Middle frontal gyrus (tissue), 1 donor: ENCODE measurements at regions not wholly inside any gene's neighbourhood (a gene's known extent, or its start where the extent isn't known, plus 50 kb on each side); places are given as distances from the start of the nearest gene placed in this dataset.
"Not testable (repeated sequence)": the region's sequence is repeated elsewhere in the genome, so short reads cannot be mapped to it uniquely, and the experiment has no call there.

Source experiments
- DNase-seq: peaks from one replicate; pipeline ENCODE4 v3.0.0-alpha.2; 2015; ENCODE audit warnings: low spot score; ENCODE audit errors: extremely low spot score

DNA sequence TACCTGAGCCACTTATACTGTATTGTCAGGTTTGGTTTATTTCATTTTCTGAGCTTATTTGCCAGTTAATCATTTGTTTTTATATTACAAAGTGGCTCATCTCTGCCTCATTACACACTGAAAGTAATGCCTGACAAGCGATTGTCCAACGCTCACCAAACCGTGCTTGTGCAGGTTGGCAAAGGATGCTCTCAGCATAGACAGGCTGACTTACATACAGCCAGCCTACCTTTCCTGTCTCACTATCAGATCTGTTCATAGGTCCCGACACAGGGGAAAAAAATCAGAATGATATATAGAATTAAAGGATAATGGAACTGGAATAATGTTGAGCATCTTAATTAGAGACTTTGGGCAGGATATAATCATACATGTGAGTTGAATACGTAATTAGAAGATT lies 739.7 kb upstream of the RIOK2 start:
- no peak for DNase-seq

DNA sequence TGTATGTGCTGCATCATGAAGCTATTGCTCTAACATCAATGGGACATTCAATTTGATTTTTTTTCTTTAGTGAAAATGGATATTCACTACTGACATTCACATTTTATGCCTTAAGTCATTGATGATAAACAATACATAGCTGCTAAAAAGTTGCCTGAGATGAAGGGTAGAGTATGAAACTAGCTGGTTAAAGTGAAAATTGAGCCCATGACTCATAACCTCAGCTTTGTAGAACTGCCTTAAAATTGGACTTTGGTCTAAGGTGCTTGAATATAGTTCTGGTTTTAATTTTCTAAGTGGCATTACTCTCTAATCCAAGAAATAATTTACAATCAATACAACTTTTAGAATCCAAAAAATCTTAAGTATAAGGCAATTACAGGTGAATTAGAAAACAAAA lies 740.4 kb upstream of the RIOK2 start:
- DNase-seq: no peak

DNA sequence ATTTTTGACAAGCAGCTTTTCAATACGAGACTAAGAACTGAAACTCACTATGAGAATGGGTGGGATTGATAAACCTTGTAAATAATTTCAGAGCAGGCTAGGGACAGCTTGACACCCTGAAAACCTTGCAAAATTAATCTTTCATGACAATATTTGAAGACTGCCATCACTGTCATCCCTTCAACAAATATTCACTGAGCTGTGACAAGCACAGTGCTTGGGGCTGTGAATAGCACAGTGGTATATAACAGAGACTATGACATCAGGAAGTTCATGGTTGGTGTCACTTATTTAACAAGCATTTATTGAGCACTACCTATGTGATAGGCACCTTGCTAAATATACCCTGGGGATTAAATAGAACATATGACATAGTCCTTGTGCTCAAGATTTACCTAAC lies 741.0 kb upstream of the RIOK2 start:
- no peak for DNase-seq

DNA sequence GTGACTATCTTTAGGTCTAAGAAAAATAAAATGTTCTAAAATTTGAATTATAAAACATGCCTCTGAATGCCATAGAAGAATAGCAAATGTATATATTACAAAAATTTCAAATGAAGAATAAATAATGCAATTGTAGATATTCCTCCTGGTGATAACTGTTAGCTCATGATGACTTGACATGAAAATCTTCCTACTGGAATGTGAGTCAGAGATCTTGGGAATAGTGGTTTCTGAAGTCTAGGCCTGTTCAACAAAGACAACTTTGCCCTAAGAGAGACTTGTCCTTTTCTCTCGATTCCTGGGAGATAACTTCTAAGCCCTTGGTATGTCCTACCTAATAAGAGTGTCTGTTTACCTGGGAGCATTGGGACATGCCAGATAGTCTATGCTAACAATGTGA lies 746.3 kb upstream of the RIOK2 start:
- no peak for DNase-seq

DNA sequence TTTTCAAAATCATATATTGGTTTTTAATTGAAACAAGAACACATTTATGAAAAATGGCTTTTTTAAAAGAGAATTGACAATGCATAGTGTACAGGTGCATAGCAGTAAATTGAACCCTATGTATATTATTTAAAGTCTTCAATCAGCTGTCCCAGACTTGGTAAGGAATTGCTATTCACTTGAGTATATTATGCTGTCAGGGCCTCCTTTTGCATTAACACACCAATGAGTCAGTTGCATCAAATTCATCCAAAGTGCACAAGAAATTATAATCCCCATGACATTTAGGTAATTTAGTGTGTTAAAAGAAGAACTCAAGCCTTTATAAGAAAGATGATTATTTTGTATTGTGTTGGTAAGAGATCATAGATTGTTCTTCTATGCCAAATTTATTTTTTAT lies 748.8 kb upstream of the RIOK2 start:
- no peak for DNase-seq

DNA sequence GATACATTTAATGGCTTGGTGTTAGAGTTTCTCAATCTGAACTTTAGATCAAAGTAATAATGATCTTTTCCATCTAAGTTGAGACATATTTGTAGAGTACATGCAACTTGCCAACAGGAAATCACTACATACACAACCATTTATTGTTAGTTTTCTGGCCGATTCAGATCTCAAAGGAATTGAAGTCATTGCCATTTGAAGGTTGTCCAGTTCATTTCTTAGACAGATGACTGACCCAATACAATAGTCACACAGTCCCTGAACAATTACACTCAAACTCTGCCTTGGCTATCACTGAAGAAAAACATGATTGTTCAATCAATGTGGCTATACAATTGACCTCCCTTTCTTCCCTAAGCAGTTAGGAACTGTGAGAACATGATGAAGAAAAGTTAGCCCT lies 753.2 kb upstream of the RIOK2 start:
- DNase-seq: no peak

DNA sequence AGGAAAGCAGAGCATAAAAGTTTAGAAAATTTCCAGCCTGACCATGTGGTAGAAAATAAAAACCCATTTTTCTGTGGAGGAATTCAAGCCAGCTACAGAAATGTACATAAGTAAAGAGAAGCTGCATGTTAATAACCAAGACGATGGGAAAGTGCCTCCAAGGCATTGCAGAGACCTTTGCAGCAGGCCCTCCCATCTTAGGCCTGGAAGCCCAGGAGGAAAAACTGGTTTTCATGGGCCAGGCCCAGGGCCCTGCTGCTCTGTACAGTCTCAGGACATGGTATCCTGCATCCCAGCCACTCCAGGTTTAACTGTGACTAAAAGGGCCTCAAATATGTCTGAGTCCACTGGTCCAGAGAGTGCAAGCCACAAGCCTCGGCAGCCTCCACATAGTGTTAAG lies 754.8 kb upstream of the RIOK2 start:
- no peak for DNase-seq

DNA sequence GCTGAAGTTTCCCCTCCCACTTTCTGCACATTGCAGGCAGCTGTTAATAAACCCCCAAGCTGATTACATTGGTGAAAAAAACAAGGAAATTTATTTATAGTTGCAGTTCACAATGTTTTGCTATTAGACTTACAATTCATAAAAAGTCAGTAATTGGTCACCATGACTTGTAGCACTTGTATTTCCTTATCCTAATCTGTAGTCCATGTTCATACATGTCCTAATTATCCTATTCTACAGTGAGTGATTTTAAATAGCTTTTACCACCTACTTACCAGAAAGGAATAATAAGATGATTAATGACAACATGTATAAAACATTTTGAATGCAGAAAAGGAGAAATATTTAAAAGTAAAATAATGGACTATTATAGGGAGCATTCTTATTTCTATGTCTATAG lies 760.0 kb upstream of the RIOK2 start:
- no peak for DNase-seq

DNA sequence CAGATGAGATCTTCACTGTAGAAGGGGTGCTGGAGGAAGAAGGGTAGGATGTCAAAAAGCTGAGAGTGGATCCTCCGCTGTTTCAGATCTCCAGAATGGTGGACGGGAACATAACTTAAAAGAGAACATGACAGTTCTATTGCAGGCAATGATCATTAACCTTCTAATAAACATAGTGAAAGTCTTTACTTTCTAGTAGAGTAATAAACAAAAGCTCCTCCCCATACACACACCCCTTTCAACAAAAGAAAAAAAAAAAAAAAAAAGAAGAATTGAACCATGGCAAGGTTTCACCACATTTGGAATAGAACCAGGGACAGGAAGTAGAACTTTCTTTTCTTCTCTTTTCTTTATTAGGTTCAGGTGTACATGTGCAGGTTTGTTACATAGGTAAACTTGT lies 768.1 kb upstream of the RIOK2 start:
- no peak for DNase-seq

DNA sequence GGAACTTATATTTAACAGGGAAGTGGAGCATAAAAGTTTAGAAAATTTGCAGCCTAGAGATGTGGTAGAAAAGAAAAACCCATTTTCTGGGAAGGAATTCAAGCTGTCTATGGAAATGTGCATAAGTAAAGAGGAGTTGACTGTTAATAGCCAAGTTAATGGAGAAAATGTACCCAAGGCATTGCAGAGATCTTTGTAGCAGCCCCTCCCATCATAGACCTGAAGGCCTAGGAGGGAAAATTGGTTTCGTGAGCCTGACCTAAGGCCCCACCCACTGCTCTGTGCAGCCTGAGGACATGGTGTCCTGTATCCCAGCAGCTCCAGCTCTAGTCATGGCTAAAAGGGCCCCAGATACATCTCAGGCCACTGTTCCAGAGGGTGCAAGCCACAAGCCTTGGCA lies 772.4 kb upstream of the RIOK2 start:
- DNase-seq: no peak

DNA sequence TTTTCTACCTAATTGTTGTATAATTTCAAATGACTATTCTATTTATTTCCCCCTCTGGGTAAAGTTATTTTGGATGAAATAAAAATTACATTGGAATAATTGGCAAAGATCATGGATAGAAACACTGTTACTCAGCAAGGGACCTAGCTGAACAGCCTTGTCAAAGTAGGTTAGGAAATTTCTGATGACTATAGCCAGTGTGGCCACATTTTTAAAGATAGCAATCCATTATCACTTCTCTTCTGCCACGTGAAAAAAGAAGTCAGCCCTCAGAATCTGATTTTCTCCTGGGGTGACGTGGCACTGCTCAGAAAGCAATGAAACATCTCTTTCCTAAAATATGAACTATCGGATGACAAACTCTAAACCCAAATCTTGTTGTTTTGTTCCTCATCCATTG lies 784.2 kb upstream of the RIOK2 start:
- no peak for DNase-seq

DNA sequence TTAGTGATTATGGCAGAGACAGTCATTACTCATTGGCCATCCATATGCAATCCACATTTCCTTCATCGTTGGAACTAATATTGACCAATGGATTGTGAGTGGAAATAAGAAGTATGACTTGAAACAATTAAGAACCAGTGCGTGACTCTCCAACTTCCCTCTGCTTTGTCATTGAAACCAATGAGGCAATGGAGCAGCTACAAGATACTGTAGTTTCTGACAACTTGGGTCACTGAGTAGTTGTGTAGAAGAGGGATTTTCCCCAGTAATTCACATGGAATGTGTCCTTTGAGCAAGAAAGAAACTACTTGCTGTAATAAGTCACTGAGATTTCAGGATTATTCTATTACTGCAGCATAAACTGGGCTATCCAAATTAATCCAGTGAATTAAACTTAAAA lies 785.3 kb upstream of the RIOK2 start:
- no peak for DNase-seq

DNA sequence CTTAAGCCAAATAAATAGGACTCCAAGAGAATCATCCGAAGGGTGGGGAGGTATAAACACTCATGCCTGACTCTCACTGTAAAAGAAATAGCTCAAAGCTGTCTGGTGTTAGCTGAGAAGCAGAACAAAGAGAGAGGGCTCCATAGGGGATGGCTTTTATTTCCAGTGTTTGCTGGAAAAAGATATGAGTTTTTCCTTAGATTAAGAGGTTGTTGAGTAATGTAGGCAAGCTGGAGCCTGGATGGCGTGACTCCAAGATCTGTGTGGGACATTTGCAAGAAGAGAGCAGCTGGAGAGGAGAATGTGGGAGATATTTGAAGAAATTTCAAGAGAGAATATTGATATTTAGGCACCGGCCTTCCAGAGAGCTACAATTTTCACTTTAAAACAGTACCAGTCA lies 793.7 kb upstream of the RGMB start:
- DNase-seq: peak; percentile 29

DNA sequence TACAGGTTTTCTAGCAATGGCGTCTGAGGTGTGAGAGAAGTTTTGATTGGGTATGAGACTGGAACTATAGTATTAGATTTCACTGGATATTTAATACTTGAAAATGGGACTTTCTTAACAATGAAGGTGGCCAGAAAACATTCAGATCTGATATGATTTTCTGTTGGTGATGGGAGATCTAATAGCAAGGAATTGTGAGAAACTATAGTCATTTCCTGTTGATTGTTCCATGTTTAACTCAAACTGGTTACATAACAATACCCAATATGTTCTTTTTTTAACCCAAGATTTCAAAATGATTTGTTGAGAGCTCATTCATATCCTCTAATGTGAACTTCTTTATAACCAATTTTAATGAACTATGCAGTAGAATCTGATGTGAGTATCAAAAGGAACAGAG lies 793.2 kb upstream of the RGMB start:
- no peak for DNase-seq

DNA sequence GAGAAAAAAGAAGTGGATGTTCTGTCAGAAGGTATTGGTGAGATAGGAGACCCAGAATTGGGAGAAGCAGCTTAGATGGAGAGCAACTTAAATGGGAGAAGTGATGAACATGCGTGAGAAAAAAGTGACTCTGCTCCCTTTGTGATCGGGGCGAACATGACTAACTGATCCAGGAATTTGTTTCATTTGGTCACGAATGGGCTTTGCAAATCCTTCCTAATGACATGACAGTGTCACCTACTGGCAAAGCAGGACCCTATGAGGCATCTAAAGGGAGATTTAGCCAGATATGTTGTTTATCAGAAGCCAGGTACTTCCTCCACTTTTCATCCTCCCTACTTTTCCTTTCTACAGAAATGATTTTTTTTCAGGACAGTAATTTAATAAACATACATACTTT lies 787.4 kb upstream of the RGMB start:
- DNase-seq: no peak

DNA sequence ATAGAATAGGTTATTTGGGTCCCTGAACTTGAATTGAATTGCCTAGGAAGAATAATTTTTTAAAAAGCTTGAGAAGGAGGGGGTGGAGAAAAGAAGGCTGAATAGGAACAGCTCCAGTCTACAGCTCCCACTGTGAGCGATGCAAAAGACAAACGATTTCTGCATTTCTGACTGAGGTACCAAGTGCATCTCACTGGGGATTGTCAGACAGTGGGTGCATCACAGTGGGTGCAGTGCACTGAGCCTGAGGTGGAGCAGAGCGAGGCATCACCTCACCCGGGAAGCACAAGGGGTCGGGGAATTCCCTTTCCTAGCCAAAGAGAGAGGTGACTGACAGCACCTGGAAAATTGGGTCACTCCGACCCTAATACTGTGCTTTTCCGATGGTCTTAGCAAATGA lies 782.2 kb upstream of the RGMB start:
- no peak for DNase-seq

DNA sequence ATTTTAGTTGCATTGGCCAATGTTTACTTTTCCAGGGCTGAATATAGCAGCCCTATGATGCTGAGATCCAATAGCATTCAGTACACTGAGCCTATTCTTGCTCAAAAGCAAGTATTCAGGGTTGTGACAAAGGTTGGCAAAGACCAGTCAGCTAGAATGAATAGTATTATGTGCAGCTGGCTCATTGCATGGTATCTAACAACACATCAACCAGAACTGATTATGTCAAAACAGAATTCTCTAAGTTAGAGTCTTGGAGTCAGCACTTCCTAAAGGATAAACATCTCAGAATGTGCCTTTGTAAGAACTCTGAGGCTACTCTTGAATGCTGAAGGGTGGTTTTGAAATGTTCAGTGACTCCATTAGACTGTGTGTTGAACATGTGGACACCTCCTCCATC lies 774.5 kb upstream of the RGMB start:
- peak; percentile 73 for DNase-seq

DNA sequence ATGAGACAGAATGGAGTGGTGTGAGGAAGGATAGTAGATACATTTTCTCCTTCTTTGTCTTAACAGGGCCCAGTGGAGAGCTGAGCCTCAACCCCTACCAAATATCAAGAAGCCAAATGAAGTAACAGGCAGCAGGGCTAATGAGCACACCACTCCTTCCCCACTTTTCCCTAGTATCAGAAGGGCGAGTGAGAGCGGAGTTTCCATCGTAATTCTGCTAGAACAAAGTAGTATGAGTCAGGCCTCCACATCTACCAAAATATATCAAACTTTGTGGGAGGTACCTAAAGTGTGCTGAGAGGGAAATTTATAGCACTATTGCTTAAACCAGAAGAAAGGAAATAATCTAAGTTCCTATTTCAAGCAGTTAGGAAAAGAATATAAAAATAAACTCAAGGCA lies 769.0 kb upstream of the RGMB start:
- no peak for DNase-seq

DNA sequence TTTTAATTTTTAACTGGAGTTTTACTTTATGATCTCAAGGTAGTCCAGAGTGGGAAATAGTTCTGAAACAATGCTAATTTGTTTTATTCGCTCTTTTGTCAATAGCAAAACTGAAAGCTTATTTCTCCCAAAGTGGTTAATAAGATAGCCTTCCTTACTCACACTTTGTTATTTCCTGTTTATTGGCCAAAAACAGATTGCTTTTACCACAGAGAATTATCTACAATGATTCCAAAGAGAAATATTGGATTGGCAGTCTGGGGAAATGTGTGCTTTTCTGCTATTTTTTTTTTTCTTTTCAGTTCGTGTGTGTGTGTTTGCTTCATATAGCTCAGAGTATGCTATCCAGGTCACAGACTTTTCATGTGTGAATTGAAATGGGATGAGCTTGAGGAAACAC lies 756.7 kb upstream of the RGMB start:
- DNase-seq: no peak

DNA sequence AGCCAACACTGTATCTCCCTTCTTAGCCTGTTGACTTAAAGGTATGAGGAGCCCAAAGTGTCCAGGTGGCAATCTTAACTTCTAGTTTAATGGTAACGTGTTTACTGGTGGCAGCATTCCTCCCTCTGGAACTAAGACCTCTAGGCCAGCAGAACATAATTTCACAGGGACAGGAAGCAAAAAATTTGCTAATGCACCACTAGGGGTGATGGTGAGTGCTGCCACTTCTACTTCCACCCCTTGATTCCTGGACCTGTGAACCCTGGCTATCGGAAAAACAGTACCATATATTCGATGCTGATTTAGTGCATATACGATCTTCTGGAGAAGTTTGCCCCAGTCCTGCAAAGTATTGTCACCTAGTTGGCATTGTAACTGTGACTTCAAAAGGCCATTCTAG lies 743.2 kb upstream of the RGMB start:
- DNase-seq: not testable (repeated sequence)

DNA sequence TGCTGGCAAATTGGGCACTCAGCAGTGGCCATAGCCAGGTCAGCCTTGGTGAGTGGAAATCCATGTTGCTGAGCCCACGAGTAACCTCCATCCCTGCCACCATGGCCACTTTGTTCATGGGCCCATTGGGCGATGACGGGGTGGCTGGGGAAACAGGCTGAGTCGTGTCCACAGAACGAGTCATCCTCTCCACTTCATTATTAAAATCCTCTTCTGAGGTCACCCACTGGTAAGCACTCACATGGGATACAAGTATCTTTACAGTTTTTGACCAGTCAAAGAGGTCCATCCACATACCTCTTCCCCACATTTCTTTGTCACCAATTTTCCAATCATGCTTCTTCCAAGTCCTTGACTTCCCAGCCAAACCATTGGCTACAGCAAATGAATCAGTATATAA lies 742.4 kb upstream of the RGMB start:
- not testable (repeated sequence) for DNase-seq

DNA sequence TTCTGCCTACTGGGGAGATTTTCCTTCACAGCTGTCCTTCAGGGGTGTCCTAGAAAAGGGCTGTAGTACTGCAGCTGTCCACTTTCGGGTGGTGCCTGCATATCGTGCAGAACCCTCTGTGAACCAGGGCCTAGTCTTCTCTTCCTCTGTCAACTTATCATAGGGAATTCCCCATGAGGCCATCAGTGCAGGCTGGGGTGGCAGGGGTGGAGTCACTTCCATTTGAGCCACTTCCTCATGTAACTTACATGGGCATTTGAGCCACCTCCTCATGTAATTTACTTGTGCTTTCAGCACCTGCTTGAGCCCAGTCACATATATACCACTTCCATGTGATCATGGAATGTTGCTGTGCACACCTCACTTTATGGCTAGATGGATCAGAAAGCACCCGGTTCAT lies 742.0 kb upstream of the RGMB start:
- DNase-seq: no peak

DNA sequence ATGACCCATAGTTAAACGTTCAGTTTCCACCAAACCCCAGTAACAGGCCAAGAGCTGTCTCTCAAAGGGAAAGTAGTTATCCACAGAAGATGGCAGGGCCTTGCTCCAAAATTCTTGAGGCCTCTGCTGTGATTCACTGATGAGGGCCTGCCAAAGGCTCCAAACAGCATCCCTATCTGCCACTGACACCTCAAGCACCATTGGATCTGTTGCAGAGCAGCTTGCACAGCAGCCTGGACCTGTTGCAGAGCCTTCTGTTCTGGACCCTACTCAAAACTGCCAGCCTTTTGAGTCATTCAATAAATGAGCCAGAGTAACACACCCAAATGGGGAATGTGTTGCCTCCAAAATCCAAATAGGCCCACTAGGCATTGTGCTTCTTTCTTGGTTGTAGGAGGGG lies 741.5 kb upstream of the RGMB start:
- DNase-seq: no peak

DNA sequence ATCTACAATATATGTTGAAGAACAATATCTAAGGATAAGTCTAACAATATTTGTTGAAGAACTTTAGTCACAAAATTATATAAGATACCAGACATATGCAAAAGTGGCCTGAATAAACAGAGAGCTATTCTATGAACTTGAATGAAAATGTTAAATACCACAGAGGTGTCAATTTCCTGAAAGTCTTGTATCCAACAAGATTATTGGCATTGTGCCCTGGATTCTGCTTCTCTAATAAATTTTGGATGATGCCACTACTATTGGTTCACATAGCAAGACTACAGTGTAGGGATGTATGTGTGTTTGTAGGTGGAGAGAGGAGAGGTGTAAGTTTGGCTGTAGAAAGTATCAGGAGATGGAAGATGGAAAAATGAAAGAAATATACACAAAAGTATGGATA lies 731.8 kb upstream of the RGMB start:
- no peak for DNase-seq

DNA sequence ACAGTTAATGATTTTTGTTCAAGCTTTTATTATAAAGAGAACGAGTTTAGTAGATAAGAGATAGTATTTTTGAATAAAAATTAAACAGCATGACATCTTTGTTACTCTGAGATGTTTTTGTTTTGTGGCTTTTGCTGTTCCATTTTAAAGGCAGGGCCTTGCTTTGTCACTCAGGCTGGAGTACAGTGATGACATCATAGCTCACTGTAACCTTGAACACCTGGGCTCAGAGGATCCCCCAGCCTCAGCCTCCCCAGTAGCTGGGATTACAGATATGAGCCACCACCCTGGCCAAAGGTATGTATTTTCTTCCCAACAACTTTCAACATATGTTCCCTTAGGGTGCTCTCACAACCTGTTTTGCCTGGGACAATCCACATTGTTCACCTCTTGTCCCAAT lies 730.9 kb upstream of the RGMB start:
- no peak for DNase-seq
